Aorta (tissue), 5 donors: ENCODE measurements at regions not wholly inside any gene's neighbourhood (a gene's known extent, or its start where the extent isn't known, plus 50 kb on each side); places are given as distances from the start of the nearest gene placed in this dataset.

Source experiments
- ATAC-seq: fragments of 200-7000 bp; cut with Tn5 transposase; one replicate; pipeline ENCODE4 v1.9.1; 2022; ENCODE audit warnings: moderate library complexity; ENCODE audit not compliant: low FRiP score
- DNase-seq, 2 donors: peaks; one replicate each; pipeline ENCODE4 v3.0.0-alpha.2; 2020
- H3K27ac ChIP-seq, 2 donors: one replicate each; pipeline ENCODE4 v1.5.1; 2013; ENCODE audit warnings: low read length in 2 of 2, mild to moderate bottlenecking in 2 of 2, moderate library complexity in 2 of 2, control low read depth in 1 of 2, inconsistent platforms in 1 of 2, low read depth in 1 of 2
- H3K27me3 ChIP-seq, 2 donors: one replicate each; pipeline ENCODE4 v1.6.1; 2013; ENCODE audit warnings: control low read depth in 1 of 2, low read length in 1 of 2, mild to moderate bottlenecking in 1 of 2, moderate library complexity in 1 of 2; ENCODE audit not compliant: insufficient read depth in 2 of 2, control insufficient read depth in 1 of 2
- H3K36me3 ChIP-seq, 2 donors: one replicate each; pipeline ENCODE4 v1.6.1; 2013; ENCODE audit warnings: control low read depth in 1 of 2, low read length in 1 of 2, mild to moderate bottlenecking in 1 of 2; ENCODE audit not compliant: insufficient read depth in 2 of 2, control insufficient read depth in 1 of 2
- H3K4me1 ChIP-seq, 2 donors: one replicate each; pipeline ENCODE4 v1.6.1; 2013; ENCODE audit warnings: low read length in 2 of 2, control low read depth in 1 of 2, mild to moderate bottlenecking in 1 of 2, moderate library complexity in 1 of 2; ENCODE audit not compliant: insufficient read depth in 2 of 2, control insufficient read depth in 1 of 2
- H3K4me3 ChIP-seq, 2 donors: one replicate each; pipeline ENCODE4 v1.5.1; 2013; ENCODE audit warnings: low read length in 2 of 2, control low read depth in 1 of 2, mild to moderate bottlenecking in 1 of 2
- H3K9me3 ChIP-seq: one replicate; pipeline ENCODE4 v1.6.1; 2013; ENCODE audit warnings: mild to moderate bottlenecking, low read length; ENCODE audit not compliant: control insufficient read depth
- WGBS, 2 donors: extraction: QIAGEN DNeasy Blood & Tissue Kit; methylation state at CpG; one replicate each; pipeline ENCODE4 v1.1.7; 2013; 5-methylcytosine and 5-hydroxymethylcytosine counted together
- intact Hi-C, 2 donors: fragments of 100-400 bp; cut with DNase I; formaldehyde crosslinking; loops; one replicate each; pipeline versions ENCODE4 v1.14.2 to v1.15.0; 2022
- donor health status: healthy with polysubstance abuse.
- donor health status: Bipolar disorder and iron deficiency.
- donor health status: DM: no; HTN: no; CAD: no.
- donor health status: DM: no; HTN: no; CAD: no.
- donor health status: DM: yes; HTN: yes; CAD: no.

DNA sequence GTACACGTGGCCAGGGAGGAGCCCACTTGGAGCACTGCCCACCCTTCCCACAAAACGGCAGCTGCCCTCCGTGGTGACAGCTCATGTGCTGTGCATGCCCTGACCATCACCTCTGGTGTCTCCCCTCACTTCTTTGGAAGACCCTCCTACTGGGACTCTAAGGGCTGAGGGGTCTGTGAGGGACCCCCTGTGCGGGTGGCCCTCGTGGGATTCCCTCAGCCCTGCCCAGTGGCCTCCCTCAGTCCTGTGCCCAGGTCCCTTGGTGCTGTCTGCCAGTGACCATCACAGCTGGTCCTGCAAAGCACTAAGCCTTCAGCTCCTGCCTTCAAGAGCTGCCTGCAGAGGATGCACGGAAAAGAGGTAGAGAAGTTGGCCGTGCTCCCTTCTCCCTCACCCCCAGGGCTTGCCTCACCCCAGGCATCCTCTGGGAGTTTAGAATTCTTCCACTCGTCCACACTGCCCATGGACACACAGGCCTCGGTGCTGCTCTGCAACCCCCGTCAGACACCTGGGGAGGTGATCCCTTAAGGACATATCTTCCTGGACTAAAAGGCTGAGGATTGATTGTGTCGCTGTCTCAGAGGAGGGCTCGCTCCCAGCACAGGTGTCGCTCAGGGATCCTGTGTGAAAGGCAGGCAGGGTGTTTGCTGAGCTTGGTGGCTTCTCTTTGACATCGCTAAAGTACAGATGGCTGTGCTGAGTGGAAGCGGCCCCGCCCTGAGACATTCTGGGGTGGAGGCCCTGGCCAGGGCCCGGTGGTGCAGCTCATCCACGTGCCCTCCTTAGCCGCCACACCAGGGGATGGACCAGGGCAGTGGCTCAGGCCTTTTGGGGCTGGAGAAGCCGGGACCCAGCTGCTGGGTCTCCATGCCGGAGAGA, 119.5 kb upstream of the FRMD1 start:
- DNase-seq = no peak
- 91 to 93% methylated on average over 18 to 21 of the region's 21 CpGs for WGBS, 2 donors
- H3K27ac ChIP-seq = no peak overlapping the region
- no peaks in the 10 kb centered on the region for H3K27me3 ChIP-seq
- intact Hi-C loops = no loop called here
- no peak for ATAC-seq
- H3K36me3 ChIP-seq = no peaks in the 10 kb centered on the region
- H3K4me1 ChIP-seq = no peaks in the 10 kb centered on the region
- no peak overlapping the region for H3K4me3 ChIP-seq
- H3K9me3 ChIP-seq = no peaks in the 10 kb centered on the region

DNA sequence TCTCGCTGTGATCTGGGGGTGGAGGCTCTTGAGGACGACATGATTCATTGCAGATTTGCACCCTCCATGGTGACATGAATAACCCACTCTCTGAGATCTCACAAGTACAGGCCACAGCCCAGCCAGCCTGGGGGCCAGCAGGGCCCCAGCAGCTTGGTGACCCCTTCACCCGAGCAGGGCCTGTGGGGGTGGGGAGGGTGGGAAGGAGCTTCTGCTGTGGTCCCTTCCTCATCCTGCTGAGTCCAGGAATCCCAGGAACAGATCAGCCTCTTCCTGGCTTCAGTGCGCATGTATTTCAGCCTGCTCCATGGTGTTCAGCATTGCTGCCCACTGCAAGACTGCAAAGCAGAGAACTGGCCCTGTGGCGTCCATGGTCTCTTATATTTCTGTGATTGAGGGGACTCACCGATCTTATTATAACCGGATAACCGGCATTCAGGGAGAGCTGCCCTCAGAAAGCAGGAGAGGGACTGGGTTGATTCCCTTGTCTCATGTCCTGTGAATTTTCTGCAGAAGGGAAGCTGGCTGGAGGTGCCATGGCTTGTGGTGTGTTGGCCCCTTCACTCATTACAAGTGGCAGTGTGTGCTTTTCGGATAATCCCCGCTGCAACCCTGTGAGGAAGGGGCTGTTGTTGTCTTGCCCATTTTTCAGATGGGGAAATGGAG, 118.8 kb upstream of the FRMD1 start:
- no peaks in the 10 kb centered on the region for H3K36me3 ChIP-seq
- intact Hi-C loops = no loop called here
- no peak overlapping the region for H3K27ac ChIP-seq
- no peak for DNase-seq
- no peaks in the 10 kb centered on the region for H3K27me3 ChIP-seq
- H3K9me3 ChIP-seq = no peaks in the 10 kb centered on the region
- no peaks in the 10 kb centered on the region for H3K4me1 ChIP-seq
- no peak for ATAC-seq
- no peak overlapping the region for H3K4me3 ChIP-seq
- WGBS, 2 donors = 94 to 98% methylated on average over 10 of the region's 10 CpGs

DNA sequence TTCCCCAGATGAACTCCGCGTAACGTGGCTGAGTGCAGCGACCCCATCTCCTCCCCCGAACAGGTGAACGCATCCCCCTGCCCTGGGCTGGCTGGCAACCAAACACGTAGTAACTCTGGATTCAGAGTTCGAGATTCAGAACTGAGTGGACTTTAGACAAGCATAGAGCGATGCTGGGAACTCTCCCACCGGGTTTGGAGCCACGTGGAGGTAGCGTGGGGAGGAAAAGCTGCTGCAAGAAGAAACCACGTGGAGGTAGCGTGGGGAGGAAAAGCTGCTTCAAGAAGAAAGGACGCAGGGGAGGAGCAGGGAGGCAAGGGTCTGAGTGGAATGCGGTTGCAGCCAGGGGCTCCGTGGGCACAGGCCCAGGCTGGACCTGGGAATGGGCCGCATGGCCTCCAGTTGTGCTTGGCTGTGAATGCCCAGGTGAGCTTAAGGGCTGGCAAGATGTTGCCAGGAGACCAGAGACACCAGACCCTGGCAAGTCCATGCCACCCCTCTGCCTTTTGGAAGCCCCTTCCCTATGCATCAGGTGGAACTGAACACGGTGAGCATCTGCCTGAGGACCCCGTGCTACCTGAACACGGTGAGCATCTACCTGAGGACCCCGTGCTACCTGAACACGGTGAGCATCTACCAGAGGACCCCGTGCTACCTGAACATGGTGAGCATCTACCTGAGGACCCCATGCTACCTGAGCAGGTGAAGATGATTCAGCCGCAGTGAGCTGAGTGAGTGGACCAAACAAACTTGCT, 118.0 kb upstream of the FRMD1 start:
- no peaks in the 10 kb centered on the region for H3K27me3 ChIP-seq
- no peak for DNase-seq
- no peaks in the 10 kb centered on the region for H3K9me3 ChIP-seq
- H3K4me1 ChIP-seq = no peaks in the 10 kb centered on the region
- ATAC-seq = no peak
- H3K27ac ChIP-seq = no peak overlapping the region
- WGBS, 2 donors = 88 to 91% methylated on average over 25 of the region's 25 CpGs
- intact Hi-C loops = no loop called here
- H3K36me3 ChIP-seq = no peaks in the 10 kb centered on the region
- no peak overlapping the region for H3K4me3 ChIP-seq

DNA sequence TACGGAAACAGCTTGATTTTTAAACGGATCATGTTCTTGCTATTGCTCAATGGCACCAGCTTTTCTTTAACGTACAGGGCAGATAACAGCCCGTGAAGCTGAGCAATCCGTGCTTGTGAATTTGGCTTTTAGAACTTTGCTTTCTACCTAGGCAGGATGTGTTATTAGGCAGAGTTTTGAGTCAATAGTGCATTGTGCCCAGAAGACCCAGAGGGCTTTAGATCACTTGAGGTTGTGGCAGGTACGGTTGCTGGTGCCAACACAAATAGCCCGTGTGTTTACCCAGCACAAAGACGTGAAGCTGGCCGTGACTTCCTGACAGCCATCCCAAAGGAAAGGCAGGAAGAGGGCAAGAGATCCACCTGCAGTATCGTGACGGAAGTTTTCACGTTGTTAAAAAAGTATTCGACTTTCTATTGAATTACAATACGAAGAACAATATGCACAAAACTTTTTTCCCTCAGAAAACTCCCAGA, 117.4 kb upstream of the FRMD1 start:
- H3K4me3 ChIP-seq = no peak overlapping the region
- no peaks in the 10 kb centered on the region for H3K36me3 ChIP-seq
- H3K9me3 ChIP-seq = no peaks in the 10 kb centered on the region
- 21 to 23% methylated on average over 14 of the region's 14 CpGs for WGBS, 2 donors
- ATAC-seq (no peak), DNase-seq (no peak)
- H3K27ac ChIP-seq = no peak overlapping the region
- H3K4me1 ChIP-seq = no peaks in the 10 kb centered on the region
- H3K27me3 ChIP-seq = no peaks in the 10 kb centered on the region
- intact Hi-C loops = no loop called here

- no peak for ATAC-seq
- no peak overlapping the region for H3K4me3 ChIP-seq
- DNase-seq = no peak
- 92% methylated on average over 10 of the region's 10 CpGs for WGBS, 2 donors
- H3K36me3 ChIP-seq = no peaks in the 10 kb centered on the region
- H3K27me3 ChIP-seq = no peaks in the 10 kb centered on the region
- H3K27ac ChIP-seq = no peak overlapping the region
- intact Hi-C loops = no loop called here
- H3K9me3 ChIP-seq = no peaks in the 10 kb centered on the region
- no peaks in the 10 kb centered on the region for H3K4me1 ChIP-seq
Measured at GRCh38 chr6:168195712-168196111, 116.7 kb upstream of the FRMD1 start.

DNA sequence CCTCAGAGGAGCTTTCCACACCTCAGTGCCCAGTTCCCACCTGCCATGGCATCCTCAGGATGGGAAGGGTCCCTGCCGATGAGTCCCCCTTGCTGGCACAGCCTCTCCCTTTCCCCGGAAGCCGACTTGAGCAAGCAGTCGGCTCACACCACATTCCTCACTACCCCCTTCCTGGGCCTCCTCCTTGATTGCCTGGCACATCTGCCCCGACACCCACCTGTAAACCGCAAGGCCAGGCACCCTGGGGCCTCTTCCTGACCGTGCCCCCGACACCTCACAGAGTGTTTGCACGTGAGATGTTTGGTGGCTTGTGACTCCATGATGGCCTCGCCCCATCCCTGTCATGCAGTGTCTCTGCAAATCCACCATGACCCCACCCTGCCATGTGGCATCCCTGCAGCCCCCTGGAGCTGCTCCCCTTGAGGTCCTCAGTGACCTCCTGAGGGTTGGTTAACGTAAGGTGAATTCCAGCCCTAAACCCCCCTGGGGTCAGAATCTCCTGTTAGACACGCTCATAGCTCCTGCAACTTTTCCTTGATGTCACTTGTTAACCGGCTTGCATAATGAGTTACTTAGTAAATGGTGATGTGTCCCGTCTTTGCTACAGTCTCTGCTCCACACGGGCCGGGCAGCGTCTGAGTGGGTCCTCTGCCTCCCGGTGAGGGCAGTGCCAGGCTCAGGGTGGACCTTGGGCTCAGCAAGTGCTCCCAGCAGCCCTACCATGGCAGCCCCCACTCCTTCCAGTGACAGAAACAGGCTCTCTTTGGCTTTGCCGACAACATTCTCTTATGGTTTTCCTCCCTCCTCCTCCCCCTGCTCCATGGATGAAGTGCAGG, 115.9 kb upstream of the FRMD1 start:
- H3K9me3 ChIP-seq = no peaks in the 10 kb centered on the region
- H3K36me3 ChIP-seq = no peaks in the 10 kb centered on the region
- H3K27me3 ChIP-seq = no peaks in the 10 kb centered on the region
- H3K4me1 ChIP-seq = no peaks in the 10 kb centered on the region
- ATAC-seq (no peak), DNase-seq (peak in 1 of 2 donors; percentile 57)
- intact Hi-C loops = no loop called here
- no peak overlapping the region for H3K27ac ChIP-seq
- no peak overlapping the region for H3K4me3 ChIP-seq
- WGBS, 2 donors = 89 to 93% methylated on average over 19 of the region's 19 CpGs

DNA sequence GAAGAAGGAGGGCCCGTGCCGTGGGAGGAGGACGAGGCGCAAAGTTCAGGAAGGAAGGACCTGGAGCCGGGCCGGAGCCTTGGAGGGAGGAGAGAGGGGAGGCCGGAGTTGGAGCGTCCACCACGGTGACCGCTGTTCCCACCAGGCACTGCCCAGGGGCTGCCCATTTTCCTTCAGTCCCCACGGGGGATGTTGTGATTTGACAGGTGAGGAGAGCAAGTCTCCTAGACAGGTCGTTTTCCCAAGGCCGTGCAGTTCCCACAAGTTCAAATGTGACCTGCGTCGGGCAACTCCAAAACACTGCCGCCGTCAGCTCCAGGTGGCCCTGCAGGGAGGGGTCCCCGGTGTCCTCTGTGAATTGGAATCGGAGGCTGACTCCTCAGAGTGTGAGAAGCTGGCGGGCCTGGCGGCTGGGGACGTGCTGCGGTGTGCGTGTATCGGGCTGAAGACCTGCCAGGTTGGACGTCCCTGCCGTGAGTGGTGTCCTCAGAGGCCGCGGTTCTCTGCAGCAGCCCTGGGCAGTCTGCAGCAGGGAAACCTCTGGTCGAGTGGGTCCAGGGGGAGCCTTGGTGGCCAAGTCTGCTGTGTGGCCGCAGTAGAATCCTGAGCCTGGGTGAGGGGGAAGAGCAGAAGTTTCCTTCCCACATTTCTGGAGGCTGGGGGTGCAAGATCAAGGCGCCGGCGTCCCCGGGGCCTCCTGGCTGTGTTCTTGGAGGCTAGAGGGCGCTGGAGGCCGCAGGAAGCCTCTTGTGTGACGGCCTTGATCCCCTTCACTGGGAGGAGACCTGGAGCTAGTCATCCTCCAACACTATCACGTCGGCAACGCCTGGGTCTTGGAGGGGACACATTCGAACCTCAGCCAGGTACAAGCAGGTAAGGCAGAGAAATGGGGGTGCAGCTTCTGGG, 115.1 kb upstream of the FRMD1 start:
- Histone ChIP-seq H3K9me3 (no peaks in the 10 kb centered on the region), H3K4me1 (no peaks in the 10 kb centered on the region), H3K27me3 (no peaks in the 10 kb centered on the region), H3K4me3 (no peak overlapping the region), H3K36me3 (no peaks in the 10 kb centered on the region), H3K27ac (no peak overlapping the region)
- DNase-seq (peak in 1 of 2 donors; percentile 30), ATAC-seq (no peak)
- intact Hi-C loops = no loop called here
- WGBS, 2 donors = 87 to 90% methylated on average over 38 to 42 of the region's 42 CpGs
